NCI-H82 (cell line): ENCODE measurements at regions not wholly inside any gene's neighbourhood (a gene's known extent, or its start where the extent isn't known, plus 50 kb on each side); places are given as distances from the start of the nearest gene placed in this dataset.
"Not testable (repeated sequence)": the region's sequence is repeated elsewhere in the genome, so short reads cannot be mapped to it uniquely, and the experiment has no call there.

Experiments used
- DNase-seq: peaks from one replicate; lab custom pipeline; 2025; lab: John Stamatoyannopoulos, UW

DNA sequence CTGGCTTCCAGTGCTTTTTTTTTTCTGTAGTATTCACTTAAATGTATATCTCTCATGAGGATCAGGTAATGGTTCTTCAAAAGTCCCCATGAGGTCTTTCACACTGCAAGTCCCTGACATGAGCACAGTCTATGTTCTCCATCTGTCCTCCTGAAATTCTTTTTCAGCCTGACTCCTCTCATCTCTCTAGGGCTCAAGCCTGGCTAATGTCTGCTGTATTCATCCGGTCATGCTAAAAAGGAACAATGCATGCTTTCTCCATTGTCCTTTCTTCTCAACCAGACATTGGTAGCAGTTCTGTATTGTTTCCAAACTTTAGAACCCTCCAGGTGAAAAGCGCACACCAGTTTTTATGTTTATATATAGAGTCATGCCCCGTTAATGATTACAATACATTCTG lies 368.3 kb upstream of the OLFM3 start:
- DNase-seq = no peak

DNA sequence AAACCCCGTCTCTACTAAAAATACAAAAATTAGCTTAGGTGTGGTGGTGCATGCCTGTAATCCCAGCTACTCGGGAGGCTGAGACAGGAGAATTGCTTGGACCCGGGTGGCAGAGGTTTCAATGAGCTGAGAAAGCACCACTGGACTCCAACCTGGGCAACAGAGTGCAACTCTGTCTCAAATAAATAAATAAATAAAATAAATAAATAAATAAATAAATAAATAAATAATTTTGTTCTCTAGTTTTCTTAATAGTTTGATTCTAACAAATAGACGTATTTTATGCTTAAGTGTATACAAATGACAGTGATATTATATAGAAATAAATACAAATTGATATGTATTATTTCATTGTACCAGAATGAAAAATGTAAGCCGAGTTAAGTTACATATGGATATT lies 339.9 kb upstream of the OLFM3 start:
- DNase-seq = no peak

DNA sequence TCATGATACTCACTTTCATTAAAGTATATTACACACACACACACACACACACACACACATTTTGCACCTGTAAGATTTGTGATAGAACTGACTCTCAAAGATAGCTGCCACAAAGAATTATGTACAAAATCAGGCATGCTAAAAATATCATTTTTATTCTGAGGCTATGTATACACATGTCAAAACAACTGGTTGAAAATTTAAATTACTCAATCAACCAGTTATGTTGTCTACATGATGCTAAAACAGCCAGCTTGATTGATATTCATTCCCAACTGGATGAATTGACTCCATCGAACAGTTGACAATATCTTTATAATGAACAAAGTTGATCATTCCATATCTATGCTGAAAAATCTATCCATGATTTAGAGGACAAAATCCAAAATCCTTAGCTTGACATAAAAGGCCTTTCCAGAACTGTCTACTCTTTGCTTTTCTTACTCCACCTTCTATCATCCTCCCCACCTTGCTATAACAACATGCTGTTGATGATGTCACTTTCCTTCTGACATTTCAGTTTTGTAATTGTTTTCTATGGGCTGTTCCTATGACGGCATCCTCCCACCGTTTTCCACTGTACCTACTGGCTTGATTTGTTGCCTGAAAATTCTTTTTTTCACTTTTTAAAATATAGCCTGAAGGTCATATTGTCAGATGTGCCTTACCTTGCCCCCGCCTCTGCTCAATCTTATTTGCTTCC lies 321.5 kb upstream of the OLFM3 start:
- no peak for DNase-seq

DNA sequence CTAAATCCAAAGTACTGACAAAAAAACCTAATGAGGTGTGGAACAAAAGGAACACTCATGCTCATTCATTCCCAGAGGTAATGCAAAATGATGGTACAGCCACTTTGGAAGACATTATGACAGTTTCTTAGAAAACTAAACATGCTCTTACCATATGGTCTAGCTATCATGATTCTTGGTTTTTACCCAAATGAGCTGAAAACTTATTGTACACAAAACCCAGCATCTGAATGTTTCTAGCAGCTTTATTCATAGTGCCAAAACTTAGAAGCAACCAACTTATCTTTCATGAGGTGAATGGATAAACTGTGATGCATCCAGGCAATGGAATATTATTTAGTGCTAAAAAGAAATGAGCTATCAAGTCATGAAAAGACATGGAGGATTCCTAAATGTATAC lies 318.4 kb upstream of the OLFM3 start:
- no peak for DNase-seq

DNA sequence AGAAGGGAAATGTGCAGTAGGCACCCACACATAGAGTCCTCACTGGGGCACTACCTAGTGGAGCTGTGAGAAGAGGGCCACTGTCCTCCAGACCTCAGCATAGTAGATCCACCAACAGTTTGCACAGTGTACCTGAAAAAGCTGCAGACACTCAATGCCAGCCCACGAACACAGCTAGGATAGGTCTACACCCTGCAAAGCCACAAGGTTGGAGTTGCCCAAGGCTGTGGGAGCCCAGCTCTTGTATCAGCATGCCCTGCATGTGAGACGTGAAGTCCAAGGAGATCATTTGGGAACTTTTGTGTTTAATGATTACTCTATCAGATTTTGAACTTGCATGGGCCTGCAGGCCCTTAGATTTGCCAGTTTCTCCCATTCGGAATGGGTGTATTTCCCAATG lies 299.4 kb upstream of the OLFM3 start:
- no peak for DNase-seq

DNA sequence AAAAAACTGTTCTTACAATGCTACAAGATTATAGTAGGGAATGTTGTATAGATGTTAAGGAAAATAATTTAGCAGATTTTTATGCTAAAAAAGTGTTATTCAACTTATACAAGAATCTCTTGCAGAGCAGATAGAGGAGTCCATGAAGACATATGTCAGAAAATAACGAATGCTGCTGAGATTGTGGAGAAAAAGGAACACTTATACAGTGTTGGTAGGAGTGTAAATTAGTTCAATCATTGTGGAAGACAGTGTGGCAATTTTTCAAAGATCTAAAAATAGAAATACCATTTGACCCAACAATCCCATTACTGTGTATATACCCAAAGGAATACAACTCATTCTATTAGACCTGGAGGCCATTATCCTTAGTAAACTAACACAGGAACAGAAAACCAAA lies 286.2 kb upstream of the OLFM3 start:
- no peak for DNase-seq

DNA sequence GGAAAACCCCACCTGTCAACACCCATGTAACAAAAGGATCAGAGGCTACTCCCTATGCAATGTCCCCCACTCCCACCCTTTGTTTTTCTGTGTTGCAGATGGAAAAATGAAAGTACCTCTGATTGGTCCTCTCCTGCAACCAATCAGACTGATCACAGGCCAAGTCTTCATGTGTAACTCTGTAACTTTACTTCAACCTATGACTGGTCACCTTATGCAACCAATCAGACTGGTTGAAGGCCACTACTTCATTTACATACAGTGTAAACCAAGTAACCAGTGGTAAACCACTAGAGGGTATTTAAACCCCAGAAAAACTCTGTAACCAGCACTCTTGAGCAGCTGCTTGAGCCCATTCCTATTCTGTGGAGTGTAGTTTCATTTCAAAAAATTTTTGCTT lies 266.3 kb upstream of the OLFM3 start:
- no peak for DNase-seq

DNA sequence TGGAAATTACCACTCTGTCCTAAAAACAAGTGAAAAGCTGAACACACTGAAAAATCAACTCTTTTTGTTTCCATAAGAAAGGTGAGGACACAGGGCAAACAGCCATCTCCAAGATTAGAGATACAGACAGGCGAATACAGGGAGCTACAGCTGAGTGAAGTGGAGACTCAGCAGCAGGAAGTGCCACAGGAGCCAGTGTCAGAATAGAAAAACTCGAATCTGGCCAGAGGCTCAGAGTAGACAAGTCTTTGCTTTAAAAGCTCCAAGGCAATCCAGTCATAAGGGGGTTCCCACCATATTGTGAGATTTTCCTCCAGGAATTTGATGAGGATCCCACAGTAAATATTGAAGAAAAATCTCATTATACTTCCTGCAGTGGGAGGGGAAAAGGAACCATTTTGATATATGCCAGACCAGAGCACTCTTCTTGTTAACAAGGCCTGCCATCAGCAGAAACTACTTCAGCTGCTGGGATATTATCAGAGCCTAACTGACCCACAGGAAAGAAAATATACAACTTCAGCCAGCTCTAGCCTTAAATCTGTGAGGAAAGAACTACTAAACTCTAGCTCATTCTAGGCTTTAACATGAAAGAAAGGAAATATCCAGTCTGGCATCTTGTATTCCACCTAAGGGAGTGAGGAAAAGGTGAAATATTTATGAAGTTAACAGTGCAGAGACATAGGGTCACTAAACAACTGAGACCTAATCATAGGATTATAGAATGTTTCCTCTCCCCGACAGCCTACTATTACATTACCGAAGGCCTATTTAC lies 256.2 kb upstream of the OLFM3 start:
- no peak for DNase-seq

DNA sequence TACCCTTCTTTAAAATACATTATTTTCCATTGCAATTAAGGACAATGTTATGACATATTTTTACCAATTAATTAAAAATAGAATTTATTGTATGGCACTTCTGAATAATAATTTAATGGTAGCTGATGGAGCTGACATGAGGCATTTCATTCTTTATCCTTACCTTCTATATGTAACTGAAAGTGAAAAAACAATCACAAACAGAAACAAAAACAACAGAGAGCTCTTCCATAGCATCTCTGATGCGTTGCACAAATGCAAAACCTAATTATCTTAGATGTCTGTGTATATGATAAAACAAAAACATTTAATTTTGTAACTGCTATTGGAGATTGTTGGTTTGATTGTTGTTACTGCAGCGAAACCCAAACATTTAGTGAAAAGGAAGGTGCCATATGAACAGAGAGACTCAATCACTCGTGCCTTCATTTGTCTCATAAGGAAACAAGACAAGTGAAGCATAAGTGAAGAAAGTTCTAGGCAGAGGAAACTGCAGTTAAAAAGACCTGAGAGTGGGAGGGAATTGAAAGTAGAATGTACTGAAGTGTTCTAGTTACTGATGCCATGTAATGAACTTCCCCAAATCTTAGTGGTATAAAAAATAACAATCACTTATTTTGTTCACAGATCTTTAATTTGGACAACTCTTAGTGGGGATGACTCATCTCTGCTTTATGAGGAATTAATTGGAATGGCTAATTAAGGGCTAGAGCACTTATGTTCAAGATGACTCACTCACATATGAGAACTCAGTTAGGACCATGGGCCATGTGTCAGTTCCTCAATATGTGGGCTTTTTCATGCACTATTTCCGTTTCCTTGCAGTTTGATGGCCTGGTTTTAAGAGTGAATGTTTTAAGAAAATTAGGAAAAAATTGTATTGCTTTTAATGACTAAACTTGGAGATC lies 245.0 kb upstream of the OLFM3 start:
- DNase-seq = no peak

DNA sequence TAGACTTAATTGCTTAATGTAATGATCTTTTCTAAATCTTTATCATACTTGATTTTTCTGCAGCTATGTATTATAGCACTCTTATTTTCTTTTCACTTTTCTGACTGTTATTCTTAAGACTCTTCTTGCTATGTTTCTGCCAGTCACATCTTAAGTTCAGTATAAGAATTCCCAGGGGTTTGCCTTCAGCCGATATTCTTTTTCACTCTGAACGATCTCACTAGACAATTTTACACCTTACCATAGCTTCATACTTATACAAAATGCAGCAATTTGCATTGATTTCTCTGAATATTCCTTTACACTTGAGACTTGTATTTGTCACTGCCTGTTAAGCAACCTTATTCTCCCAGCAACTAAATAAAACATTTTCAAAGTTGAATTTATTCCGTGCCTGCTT lies 242.5 kb upstream of the OLFM3 start:
- no peak for DNase-seq

DNA sequence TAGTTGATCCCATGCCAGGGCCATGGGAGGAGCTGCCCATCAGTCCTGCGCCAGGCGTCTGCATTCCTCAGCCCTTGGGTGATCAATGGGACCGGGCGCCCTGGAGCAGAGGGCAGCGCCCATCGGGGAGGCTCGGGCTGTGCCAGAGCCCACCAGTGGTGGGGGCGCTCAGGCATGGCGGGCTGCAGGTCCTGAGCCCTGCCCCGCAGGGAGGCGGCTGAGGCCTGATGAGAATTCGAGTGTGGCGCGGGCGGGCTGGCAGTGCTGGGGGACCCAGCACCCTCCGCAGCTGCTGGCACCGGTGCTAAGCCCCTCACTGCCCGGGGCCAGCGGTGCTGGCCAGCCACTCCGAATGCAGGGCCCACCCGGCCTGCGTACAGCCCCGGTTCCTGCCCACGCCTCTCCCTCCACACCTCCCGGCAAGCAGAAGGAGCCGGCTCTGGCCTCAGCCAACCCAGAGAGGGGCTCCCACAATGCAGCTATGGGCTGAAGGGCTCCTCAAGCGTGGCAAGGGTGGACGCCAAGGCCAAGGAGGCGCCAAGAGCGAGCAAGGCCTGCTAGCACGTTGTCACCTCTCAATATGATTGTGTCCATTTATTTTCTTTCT lies 238.1 kb upstream of the OLFM3 start:
- no peak for DNase-seq

DNA sequence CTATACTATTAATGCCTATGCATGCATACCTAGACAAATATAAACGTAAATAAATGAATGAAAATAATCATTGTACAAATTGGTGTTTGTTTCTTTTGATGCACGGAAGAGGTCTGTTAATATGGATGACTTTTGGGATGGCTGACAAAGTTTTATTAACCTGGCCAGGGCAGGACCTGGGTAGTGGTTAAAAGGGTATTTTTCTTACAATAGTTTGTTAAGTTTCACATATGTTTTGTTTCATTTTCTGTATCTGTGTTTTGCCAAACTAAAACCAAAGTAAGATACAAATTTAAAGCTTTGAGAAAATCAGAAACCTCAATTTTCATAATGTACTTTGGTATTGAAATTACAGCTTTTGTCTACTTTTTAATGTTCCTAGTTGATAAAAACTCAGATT lies 222.7 kb upstream of the OLFM3 start:
- no peak for DNase-seq

DNA sequence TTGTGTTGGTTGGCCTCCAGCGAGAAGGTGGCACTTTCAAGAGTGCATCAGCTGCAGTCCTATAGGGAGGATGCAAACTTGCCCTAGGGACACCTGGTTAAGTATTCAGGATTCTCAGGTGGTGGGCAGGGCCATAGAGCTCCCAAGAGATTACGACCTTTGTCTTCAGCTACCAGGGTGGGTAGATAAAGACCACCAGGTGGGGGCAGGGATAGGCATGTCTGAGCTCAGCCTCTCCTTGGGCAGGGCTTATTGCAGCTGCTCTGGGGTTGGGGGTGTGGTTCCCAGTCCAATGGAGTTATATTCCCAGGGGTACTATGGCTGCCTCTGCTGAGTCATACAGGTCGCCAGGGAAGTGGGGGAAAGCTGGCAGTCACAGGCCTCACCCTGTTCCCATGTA lies 214.2 kb upstream of the OLFM3 start:
- not testable (repeated sequence) for DNase-seq

DNA sequence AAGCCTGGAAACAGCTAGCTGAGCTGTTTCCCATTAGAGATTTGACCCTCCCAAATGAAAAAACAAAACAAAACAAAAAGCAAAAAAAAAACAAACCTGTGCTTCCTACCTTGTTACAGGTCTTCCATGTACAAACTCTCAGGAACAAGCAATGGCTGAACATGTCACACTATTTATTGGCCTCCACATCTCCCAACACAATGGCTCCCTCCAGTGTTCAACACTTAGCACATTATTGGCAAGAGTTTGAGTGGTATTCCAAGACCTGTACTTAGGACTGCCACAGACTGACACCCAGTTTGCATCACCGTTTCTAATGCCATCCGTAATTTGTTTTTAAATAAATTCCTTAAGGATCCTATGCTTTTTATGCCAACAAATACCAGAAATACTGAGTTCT lies 195.0 kb upstream of the OLFM3 start:
- DNase-seq = peak; percentile 84

DNA sequence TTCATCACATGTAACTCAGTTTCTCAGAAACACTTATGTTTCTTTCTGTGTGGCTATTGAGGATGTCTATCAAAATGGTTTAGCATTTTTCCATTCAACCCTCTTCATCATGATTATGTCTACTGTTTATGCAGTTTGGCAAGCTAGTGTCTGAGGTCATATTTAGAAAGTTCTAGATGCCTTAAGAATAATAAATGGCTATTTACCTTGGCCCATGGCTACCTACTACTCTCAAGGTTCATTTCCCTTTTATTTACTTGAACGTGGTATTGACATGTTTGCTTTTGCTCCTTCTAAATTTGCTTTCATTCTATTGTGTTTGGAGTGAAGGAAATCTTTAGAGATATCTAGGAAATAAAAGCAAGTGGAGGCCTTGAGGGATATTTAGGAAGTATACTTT lies 193.7 kb upstream of the OLFM3 start:
- no peak for DNase-seq

DNA sequence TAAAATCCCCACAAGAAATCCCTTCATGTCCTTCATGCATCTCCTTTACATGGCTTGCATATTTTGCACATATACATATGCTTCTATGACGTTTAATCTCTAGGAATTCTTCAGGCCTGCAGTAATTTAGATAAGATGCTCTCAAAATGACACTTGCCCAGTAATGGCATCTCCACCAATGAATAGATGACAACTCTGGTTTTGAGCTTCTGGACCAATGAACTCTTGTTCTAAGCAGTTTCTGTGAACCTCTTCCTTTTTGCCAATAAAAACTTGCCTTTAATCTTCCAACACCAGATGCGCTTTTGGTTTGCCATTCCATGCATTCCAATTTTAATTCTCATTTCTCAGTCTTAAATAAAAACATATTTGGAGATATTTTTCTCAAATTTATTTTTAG lies 189.8 kb upstream of the OLFM3 start:
- no peak for DNase-seq

DNA sequence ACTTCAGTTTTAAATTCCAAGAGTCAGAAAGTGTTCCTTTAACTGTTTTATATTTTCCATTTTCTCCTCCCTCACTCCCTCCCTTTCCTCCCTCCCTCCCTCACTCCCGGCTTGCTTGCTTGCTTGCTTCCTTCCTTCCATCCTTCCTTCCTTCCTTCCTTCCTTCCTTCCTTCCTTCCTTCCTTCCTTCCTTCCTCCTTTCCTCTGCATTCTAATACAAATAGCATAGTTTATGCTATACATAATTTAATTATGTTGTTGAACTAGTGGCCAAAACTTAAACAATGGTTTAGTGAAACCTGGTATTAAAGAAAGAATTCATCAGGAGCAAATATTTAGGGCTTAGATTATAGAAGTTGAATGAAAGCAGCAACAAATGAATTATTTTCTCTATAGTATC lies 188.5 kb upstream of the OLFM3 start:
- DNase-seq = no peak

DNA sequence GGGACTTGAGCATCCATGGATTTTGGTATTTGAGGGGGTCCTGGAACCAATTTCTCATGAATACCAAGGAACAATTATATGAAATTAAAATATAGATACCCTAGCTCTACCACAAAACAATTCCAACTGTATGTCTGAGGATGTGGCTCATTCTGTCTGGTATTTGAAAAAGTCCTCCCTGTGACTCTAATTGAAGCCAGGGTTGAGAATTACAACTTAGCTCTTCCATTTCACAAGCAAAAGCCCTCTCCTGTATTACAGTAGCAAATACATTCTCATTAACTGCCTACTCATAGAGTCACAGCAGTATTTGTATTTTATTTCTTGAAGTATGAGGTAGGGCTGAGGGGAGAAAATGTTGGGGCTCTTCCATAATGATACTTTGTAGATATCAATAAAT lies 187.8 kb upstream of the OLFM3 start:
- no peak for DNase-seq

DNA sequence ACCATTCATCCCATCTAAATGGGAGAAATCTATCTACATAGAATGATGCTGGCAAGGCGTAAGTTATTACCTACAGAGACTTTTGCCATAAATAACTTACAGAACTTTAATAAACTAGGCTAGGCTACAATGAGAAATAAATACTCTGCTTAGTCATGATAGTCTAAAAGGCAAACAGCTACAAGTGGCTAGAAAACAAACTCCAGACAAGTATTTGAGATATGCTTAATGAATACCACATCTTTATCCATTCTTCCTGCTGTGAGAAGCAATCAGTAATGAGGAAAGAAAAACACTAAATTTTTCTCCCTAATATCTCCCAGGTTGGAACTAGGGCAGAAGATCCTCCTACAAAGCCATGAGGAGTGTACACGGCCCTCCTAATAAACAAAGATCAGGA lies 187.0 kb upstream of the OLFM3 start:
- no peak for DNase-seq

DNA sequence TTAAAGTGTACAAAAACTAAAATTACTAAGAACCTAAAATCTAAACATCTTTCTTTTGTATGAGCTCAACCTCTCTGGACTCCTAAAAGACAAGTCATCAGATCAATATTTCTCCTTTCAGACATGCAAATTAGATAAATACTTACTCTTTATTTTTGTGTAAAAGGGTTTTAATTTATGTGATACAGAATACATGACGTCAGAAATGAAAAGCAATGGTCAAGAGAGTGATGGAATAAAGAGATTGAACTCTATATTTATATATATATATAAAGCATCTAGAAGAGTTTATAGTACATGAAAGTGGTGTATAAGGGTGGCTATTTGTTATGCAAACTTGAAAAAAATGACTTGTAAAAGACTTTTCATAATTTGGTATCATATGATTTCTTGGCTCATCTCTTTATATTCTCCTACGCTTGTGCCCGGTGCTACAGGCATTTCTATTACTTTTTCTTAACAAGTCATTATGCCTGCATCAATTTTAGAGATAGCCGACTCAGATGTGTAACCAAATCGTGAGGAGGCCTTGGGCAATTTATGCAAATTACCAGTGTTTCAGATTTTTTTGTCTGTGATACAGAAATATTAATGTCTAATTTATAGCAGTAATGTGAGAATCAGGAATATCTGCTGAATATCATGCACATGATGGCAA lies 186.0 kb upstream of the OLFM3 start:
- DNase-seq = no peak

DNA sequence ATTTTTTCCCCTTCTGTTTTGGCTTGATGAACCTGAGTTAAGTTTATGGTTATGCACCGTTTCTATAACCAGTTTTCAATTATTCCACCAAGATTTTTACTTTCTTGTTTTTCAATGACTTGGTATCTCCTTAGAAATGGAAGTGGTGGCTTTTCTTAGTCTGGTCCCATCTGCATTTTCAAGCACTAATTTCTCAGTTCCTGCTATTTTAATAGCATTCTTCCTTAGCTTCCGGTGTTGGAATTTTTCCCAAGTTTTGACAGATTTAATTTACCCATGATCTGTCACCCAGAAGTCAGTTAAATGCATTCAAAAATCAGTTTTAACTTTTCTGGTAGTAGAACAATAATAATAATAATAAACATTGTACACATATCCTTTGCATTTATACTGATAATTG lies 184.6 kb upstream of the OLFM3 start:
- DNase-seq = no peak

DNA sequence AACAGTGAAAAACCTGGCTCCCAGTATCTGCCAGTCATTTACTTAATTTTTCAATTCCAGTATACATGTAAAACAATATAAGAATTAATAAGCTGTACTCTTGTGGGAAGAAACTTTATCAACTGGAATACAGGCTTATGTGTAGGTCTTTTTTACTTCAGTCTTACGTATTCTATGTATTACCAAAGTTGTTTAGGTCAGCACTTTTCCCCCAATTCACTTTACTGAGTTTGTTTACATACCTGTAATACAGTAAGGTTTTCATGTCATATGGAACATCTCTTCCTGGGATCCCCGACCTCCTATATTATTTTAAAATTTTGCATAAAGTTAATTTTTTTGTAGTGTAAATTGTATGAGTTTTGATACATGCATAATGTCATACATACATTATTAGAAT lies 181.8 kb upstream of the OLFM3 start:
- DNase-seq = no peak
